Liver (tissue), 8 donors: ENCODE measurements at regions not wholly inside any gene's neighbourhood (a gene's known extent, or its start where the extent isn't known, plus 50 kb on each side); places are given as distances from the start of the nearest gene placed in this dataset.
A peak's percentile ranks its signal among the peaks of the same experiment; 100 is the strongest.

Experiments
- DNase-seq: peaks from one replicate; pipeline ENCODE4 v3.0.0-alpha.2; 2017; ENCODE audit warnings: low spot score
- H3K27ac ChIP-seq, 2 donors: one replicate each; pipeline ENCODE4 v1.7.0; 2013; ENCODE audit warnings: inconsistent platforms in 2 of 2, low read length in 2 of 2, control low read depth in 1 of 2, low read depth in 1 of 2, mild to moderate bottlenecking in 1 of 2
- H3K27me3 ChIP-seq, 4 donors: one replicate each; pipeline versions ENCODE4 v1.6.1 to v1.7.0; 2013; ENCODE audit warnings: low read length in 3 of 4, inconsistent platforms in 1 of 4, mild to moderate bottlenecking in 1 of 4, moderate library complexity in 1 of 4; ENCODE audit not compliant: control insufficient read depth in 4 of 4, insufficient read depth in 4 of 4
- H3K36me3 ChIP-seq, 4 donors: one replicate each; pipeline versions ENCODE4 v1.6.1 to v1.7.0; 2013; ENCODE audit warnings: low read length in 3 of 4, mild to moderate bottlenecking in 3 of 4, low read depth in 1 of 4, moderate library complexity in 1 of 4; ENCODE audit not compliant: control insufficient read depth in 4 of 4, insufficient read depth in 3 of 4
- H3K4me1 ChIP-seq, 4 donors: one replicate each; pipeline versions ENCODE4 v1.6.1 to v1.7.0; 2013; ENCODE audit warnings: low read length in 3 of 4, mild to moderate bottlenecking in 3 of 4, moderate library complexity in 1 of 4; ENCODE audit not compliant: control insufficient read depth in 4 of 4, insufficient read depth in 4 of 4
- H3K4me3 ChIP-seq, 3 donors: one replicate each; pipeline versions ENCODE4 v1.6.1 to v1.7.0; 2013; ENCODE audit warnings: low read length in 3 of 3, control low read depth in 1 of 3, low read depth in 1 of 3, mild to moderate bottlenecking in 1 of 3
- H3K9ac ChIP-seq, 2 donors: one replicate each; pipeline ENCODE4 v1.7.0; 2013; ENCODE audit warnings: low read length in 2 of 2, mild to moderate bottlenecking in 2 of 2, moderate library complexity in 2 of 2, control low read depth in 1 of 2, low read depth in 1 of 2
- H3K9me3 ChIP-seq, 4 donors: one replicate each; pipeline versions ENCODE4 v1.6.1 to v1.7.0; 2013; ENCODE audit warnings: low read length in 3 of 4; ENCODE audit not compliant: control insufficient read depth in 4 of 4
- EGR1 ChIP-seq, 2 donors: IDR thresholded peaks; 2 replicates each; pipeline ENCODE4 v1.6.1; 2016 to 2018; ENCODE audit warnings: antibody characterized with exemption in 2 of 2, low read depth in 2 of 2
- FOXA1 ChIP-seq: IDR thresholded peaks from 2 replicates; pipeline ENCODE4 v1.6.1; 2016; ENCODE audit warnings: antibody characterized with exemption
- FOXA2 ChIP-seq: IDR thresholded peaks from 2 replicates; pipeline ENCODE4 v1.6.1; 2016; ENCODE audit warnings: antibody characterized with exemption
- GABPA ChIP-seq, 2 donors: IDR thresholded peaks in 1 of 2; conservative IDR thresholded peaks in 1 of 2; 2 replicates each; pipeline ENCODE4 v1.6.1; 2016; ENCODE audit warnings: antibody characterized with exemption in 2 of 2, mild to moderate bottlenecking in 1 of 2, moderate library complexity in 1 of 2
- HNF4A ChIP-seq, 2 donors: conservative IDR thresholded peaks; 2 replicates each; pipeline ENCODE4 v1.6.1; 2016; ENCODE audit warnings: antibody characterized with exemption in 2 of 2, mild to moderate bottlenecking in 2 of 2
- HNF4G ChIP-seq: IDR thresholded peaks from 2 replicates; pipeline ENCODE4 v1.6.1; 2016; ENCODE audit warnings: antibody characterized with exemption
- NR2F2 ChIP-seq: IDR thresholded peaks from 2 replicates; pipeline ENCODE4 v1.6.1; 2016; ENCODE audit warnings: antibody characterized with exemption
- RAD21 ChIP-seq, 2 donors: IDR thresholded peaks; 2 replicates each; pipeline ENCODE4 v1.6.1; 2016; ENCODE audit warnings: antibody characterized with exemption in 2 of 2, mild to moderate bottlenecking in 2 of 2
- RXRA ChIP-seq, 2 donors: IDR thresholded peaks; 2 replicates each; pipeline ENCODE4 v1.6.1; 2017 to 2018; ENCODE audit warnings: antibody characterized with exemption in 2 of 2, mild to moderate bottlenecking in 1 of 2
- SP1 ChIP-seq: IDR thresholded peaks from 2 replicates; pipeline ENCODE4 v1.6.1; 2018; ENCODE audit warnings: antibody characterized with exemption, mild to moderate bottlenecking
- TAF1 ChIP-seq: conservative IDR thresholded peaks from 2 replicates; pipeline ENCODE4 v1.6.1; 2016; ENCODE audit warnings: antibody characterized with exemption, mild to moderate bottlenecking
- YY1 ChIP-seq: IDR thresholded peaks from 2 replicates; pipeline ENCODE4 v1.6.1; 2016; ENCODE audit warnings: antibody characterized with exemption, mild to moderate bottlenecking
- whole genome bisulfite sequencing: extraction: QIAGEN DNeasy Blood & Tissue Kit; methylation state at CpG from one replicate; pipeline ENCODE4 v1.1.7; 2013; 5-methylcytosine and 5-hydroxymethylcytosine counted together
- TF ChIP-seq, protein P1 (sequence below): IDR thresholded peaks from 2 replicates; pipeline ENCODE4 v1.6.1; 2016; ENCODE audit warnings: antibody characterized with exemption
- TF ChIP-seq, protein P2 (sequence below): IDR thresholded peaks from 2 replicates; pipeline ENCODE4 v1.6.1; 2016; ENCODE audit warnings: antibody characterized with exemption
- TF ChIP-seq, protein P3 (sequence below): IDR thresholded peaks from 2 replicates; pipeline ENCODE4 v1.6.1; 2016; ENCODE audit warnings: antibody characterized with exemption, mild to moderate bottlenecking
- TF ChIP-seq, protein P4 (sequence below): fragments of 150-350 bp; IDR thresholded peaks from 2 replicates; pipeline ENCODE4 v1.5.1; 2017; ENCODE audit warnings: improper control_type of control experiment, low read depth, low read length; ENCODE audit not compliant: missing input control
- TF ChIP-seq, protein P5 (sequence below): IDR thresholded peaks from 2 replicates; pipeline ENCODE4 v1.6.1; 2016; ENCODE audit warnings: antibody characterized with exemption
- donor health status: healthy.
- donor health status: healthy.
- donor health status: healthy.
- donor health status: healthy.
- donor health status: healthy.

DNA sequence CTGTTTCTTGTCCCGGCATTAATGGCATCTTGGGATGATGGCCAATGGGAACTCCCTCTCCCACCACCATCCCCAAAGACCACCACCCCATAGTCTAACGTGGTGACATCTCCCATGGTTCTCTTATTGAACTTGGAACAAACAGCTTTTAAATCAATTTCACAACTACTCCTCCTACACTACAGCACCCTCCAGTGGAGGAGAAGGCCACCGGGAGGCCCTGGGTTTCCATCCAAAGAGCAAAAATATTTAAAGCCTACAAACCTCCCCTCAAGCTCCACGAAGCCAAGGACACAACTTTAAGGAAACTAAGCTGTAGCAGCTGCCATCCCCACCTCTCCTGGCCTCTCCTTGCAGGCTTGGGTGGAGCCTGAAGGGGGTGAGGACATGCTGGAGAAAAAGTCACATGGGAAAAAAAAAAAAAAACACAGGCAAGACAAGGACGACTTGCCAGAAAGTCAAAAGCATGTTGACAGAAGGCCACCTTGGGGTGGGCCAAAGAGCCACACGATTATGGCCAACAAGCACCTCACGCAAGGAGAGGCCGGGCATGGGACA lies 94.0 kb upstream of the LANCL2 start:
- no peak for DNase-seq
- Histone ChIP-seq H3K9ac (no peak overlapping the region), H3K4me3 (no peak overlapping the region), H3K27me3 (no peaks in the 10 kb centered on the region), H3K4me1 (peaks cover 0 to under 1% (median 0%) of the 10 kb centered on the region in 4 donors), H3K9me3 (no peaks in the 10 kb centered on the region), H3K36me3 (no peaks in the 10 kb centered on the region), H3K27ac (no peak overlapping the region)
- WGBS: 67% methylated on average over 8 of the region's 8 CpGs
- TF ChIP-seq, protein P1, sequence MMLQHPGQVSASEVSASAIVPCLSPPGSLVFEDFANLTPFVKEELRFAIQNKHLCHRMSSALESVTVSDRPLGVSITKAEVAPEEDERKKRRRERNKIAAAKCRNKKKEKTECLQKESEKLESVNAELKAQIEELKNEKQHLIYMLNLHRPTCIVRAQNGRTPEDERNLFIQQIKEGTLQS: no peak
- no peak for TF ChIP-seq HNF4A (conservative IDR thresholded peaks at IDR 0.05)
- peak; percentile 41 to 51 for TF ChIP-seq RAD21 (IDR thresholded peaks at IDR 0.05)
- no peak for TF ChIP-seq FOXA2
- TF ChIP-seq HNF4G: no peak
- TF ChIP-seq, protein P2, sequence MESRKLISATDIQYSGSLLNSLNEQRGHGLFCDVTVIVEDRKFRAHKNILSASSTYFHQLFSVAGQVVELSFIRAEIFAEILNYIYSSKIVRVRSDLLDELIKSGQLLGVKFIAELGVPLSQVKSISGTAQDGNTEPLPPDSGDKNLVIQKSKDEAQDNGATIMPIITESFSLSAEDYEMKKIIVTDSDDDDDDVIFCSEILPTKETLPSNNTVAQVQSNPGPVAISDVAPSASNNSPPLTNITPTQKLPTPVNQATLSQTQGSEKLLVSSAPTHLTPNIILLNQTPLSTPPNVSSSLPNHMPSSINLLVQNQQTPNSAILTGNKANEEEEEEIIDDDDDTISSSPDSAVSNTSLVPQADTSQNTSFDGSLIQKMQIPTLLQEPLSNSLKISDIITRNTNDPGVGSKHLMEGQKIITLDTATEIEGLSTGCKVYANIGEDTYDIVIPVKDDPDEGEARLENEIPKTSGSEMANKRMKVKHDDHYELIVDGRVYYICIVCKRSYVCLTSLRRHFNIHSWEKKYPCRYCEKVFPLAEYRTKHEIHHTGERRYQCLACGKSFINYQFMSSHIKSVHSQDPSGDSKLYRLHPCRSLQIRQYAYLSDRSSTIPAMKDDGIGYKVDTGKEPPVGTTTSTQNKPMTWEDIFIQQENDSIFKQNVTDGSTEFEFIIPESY: no peak
- TF ChIP-seq SP1: no peak
- TF ChIP-seq RXRA (IDR thresholded peaks at IDR 0.05): no peak
- no peak for TF ChIP-seq GABPA (IDR thresholded peaks at IDR 0.05 in 1 of 2, conservative IDR thresholded peaks at IDR 0.05 in 1 of 2)
- TF ChIP-seq, protein P3, sequence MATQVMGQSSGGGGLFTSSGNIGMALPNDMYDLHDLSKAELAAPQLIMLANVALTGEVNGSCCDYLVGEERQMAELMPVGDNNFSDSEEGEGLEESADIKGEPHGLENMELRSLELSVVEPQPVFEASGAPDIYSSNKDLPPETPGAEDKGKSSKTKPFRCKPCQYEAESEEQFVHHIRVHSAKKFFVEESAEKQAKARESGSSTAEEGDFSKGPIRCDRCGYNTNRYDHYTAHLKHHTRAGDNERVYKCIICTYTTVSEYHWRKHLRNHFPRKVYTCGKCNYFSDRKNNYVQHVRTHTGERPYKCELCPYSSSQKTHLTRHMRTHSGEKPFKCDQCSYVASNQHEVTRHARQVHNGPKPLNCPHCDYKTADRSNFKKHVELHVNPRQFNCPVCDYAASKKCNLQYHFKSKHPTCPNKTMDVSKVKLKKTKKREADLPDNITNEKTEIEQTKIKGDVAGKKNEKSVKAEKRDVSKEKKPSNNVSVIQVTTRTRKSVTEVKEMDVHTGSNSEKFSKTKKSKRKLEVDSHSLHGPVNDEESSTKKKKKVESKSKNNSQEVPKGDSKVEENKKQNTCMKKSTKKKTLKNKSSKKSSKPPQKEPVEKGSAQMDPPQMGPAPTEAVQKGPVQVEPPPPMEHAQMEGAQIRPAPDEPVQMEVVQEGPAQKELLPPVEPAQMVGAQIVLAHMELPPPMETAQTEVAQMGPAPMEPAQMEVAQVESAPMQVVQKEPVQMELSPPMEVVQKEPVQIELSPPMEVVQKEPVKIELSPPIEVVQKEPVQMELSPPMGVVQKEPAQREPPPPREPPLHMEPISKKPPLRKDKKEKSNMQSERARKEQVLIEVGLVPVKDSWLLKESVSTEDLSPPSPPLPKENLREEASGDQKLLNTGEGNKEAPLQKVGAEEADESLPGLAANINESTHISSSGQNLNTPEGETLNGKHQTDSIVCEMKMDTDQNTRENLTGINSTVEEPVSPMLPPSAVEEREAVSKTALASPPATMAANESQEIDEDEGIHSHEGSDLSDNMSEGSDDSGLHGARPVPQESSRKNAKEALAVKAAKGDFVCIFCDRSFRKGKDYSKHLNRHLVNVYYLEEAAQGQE: no peak
- TF ChIP-seq, protein P4, sequence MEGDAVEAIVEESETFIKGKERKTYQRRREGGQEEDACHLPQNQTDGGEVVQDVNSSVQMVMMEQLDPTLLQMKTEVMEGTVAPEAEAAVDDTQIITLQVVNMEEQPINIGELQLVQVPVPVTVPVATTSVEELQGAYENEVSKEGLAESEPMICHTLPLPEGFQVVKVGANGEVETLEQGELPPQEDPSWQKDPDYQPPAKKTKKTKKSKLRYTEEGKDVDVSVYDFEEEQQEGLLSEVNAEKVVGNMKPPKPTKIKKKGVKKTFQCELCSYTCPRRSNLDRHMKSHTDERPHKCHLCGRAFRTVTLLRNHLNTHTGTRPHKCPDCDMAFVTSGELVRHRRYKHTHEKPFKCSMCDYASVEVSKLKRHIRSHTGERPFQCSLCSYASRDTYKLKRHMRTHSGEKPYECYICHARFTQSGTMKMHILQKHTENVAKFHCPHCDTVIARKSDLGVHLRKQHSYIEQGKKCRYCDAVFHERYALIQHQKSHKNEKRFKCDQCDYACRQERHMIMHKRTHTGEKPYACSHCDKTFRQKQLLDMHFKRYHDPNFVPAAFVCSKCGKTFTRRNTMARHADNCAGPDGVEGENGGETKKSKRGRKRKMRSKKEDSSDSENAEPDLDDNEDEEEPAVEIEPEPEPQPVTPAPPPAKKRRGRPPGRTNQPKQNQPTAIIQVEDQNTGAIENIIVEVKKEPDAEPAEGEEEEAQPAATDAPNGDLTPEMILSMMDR: peak; percentile 28
- no peak for TF ChIP-seq YY1
- TF ChIP-seq, protein P5, sequence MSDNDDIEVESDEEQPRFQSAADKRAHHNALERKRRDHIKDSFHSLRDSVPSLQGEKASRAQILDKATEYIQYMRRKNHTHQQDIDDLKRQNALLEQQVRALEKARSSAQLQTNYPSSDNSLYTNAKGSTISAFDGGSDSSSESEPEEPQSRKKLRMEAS: no peak
- TF ChIP-seq FOXA1: no peak

DNA sequence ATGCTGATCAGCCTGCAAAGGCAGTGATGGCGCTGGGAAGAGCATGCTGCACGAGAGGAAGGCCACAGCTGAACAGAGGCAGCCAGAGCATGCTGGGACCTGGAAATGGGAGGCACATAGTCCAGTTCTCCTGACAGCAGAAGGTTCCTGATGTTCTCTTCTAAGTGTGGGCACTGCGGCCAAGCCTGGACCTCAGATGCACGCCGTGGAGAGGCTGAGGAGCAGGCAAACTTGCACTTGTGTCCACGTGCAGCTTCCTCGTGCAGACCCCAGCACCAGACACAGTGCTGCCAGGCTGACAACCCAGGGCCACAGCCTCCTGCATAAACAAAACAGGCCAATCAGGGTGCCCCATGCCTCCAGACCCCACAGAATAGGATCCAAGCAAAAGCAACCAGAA lies 93.5 kb upstream of the LANCL2 start:
- 84% methylated on average over 7 of the region's 7 CpGs for WGBS
- DNase-seq: no peak
- TF ChIP-seq GABPA (IDR thresholded peaks at IDR 0.05 in 1 of 2, conservative IDR thresholded peaks at IDR 0.05 in 1 of 2) (no peak), TAF1 (no peak), SP1 (no peak), EGR1 (IDR thresholded peaks at IDR 0.05; ENCODE audit: low read depth in 2 of 2) (no peak), NR2F2 (no peak)
- TF ChIP-seq, protein P5: no peak
- TF ChIP-seq, protein P3: no peak
- TF ChIP-seq, protein P1: no peak
- TF ChIP-seq, protein P2: no peak

More for the DNA sequence above, 93.5 kb upstream of the LANCL2 start:
- Histone ChIP-seq H3K4me3 (no peak overlapping the region), H3K9ac (no peak overlapping the region), H3K4me1 (no peaks in the 10 kb centered on the region), H3K36me3 (no peaks in the 10 kb centered on the region), H3K9me3 (no peaks in the 10 kb centered on the region), H3K27me3 (no peaks in the 10 kb centered on the region), H3K27ac (no peak overlapping the region)
